NCI-H1417 (cell line): ENCODE measurements at regions not wholly inside any gene's neighbourhood (a gene's known extent, or its start where the extent isn't known, plus 50 kb on each side); places are given as distances from the start of the nearest gene placed in this dataset.
"Not testable (repeated sequence)": the region's sequence is repeated elsewhere in the genome, so short reads cannot be mapped to it uniquely, and the experiment has no call there.

Experiments
- DNase-seq, 3 experiments: peaks; one replicate each; lab custom pipeline; 2025; lab: John Stamatoyannopoulos, UW

DNA sequence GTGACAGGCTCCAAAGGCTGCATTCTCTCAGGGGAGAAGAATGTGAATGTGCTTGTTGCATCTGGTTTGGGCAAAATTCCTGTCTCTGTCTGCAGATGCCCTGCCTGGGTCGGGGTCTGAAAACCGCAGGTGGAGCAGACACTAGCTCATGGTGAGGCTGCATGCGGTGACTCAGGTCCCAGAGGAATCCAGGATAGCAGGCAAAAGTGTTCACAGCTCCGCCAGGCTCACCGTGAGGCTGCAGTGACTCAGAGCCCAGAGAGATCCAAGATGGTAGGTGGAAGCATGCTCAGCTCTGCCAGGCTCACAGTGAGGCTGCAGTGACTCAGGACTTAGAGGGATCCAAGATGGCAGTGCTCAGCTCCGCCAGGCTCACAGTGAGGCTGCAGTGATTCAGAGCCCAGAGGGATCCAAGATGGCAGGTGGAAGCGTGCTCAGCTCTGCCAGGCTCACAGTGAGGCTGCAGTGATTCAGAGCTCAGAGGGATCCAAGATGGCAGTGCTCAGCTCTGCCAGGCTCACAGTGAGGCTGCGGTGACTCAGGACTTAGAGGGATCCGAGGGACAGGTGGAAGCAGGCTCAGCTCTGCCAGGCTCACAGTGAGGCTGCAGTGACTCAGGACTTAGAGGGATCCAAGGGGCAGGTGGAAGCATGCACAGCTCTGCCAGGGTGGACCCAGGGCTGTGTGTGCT is 200.5 kb downstream of the ACKR3 start:
- no peak for DNase-seq

DNA sequence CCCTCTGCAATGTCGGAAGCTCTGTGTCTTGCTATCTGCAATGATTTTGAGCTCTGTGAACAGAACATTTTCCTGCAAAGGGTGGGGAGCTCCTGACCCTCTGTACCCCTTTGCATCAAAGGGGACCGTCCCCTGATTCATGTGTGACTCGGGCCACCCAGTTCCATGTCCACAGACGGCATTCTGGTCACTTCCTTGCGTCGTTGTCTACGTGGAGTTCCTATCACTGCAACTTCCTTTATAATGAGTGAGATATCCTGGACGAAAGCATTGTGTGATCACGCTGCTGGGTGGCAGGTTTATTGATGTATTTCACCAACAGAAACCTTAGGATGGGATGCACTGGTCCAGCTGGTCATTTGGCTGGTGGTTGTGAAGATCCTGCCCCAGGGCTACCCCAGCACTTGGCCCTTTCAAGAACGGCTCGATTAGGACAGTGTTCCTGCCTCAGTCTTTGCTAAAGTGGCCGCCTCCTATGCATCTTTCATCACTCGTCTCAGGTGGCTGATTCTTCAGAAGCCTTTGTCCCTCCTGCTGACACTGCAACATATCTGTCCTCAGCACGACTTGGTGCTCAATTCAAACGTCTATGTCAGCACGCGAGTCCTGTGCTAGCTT is 202.7 kb downstream of the ACKR3 start:
- DNase-seq = no peak

DNA sequence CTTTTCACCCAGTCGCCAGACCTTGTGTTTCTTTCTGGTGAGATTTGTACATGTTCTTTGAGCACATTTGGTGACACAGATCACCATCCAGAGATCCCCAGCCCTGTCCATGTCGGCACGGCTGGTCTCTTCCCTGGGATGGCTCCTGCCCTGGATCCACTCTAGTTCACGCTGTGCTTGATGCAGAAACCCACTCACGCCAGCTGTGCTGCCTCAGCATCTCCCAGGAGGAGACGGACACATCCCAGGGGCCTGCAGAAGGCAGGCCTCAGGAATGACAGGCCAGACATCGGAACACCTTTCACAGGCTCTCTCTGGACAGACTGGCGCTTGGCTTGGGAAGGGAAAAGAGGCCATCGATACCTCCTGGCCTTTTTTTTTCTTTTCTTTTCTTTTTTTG is 203.6 kb downstream of the ACKR3 start:
- no peak for DNase-seq

DNA sequence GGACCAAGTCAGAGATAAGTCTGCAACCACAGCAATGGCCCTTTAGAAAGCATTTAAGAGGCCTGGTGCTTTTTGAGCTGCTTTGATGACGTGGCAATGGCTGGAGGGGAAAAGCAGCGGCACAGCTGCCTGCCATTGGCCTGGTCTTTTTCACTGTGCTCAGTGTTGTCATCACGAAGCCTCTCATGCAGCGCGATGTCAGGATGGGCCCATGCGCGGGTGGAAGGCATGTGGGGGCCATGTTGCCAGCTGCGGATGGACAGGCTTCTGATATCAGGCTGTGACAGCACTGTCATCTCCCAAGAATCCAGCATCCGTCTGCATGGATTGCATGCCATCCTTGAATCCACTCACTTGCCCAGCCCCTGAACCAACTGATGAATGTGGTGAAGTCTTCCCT is 204.5 kb downstream of the ACKR3 start:
- DNase-seq = no peak

DNA sequence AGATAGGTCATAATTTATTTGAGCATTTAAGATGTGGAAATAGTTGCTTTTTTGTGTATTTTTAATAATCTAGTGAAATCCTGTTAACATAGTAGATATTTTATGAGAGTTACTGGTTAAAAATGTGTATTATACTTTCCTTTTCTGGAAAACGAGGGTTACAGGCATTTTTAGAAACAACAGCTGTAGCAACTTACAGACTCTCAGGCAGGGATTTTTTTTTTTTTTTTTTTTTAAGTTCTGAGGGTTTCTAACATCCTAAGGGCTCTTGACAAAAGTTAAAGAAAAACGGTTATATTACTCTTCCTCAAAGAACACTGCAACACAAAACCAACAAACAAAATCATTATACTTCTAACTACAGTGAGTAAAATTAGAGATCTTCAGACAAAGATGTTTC is 205.9 kb downstream of the ACKR3 start:
- DNase-seq = no peak

DNA sequence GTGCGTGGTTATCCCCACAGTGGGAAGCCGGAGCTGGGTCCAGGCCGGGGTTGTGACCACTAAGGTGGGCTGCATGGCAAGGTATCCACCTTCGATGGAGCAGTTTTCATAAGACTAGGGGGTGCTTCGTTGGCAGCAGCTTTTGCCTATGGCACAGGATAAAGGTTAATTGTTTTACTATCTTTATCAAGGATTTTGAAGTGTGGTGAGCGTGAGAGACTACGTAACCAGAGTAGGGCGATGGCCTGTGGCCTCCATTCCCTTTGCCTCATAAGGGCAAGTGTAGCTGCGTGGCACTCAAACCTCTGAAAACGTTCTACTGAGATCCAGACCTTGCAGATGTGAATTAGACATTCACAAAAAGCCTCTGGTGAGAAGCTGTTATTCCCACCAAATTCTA is 206.6 kb downstream of the ACKR3 start:
- no peak for DNase-seq

DNA sequence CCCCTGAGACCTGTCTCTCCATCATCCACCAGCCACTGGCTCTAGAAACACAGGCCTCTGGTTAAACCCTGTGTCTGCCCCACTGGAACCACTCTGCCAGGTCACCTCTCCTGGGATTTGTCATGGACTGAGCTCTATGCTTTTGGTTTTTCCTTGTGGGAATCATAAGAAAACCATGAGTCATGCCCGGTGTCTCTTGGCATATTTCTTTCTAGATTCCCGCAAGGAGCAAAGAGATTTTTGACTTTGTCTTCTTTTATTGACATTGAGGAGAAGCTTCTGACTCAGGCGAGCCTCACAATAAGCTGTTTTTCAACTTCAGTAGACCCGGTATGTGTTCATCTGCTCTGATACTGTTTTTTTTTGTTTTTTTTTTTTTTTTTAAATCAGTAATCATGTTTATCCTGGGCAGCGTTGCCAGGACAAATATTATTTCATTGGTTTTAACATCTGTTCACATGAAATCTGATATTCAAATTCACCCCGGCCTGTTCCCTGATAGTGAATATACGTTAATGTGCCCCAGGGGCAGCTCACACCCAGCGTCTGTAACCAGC is 207.1 kb downstream of the ACKR3 start:
- DNase-seq = no peak

DNA sequence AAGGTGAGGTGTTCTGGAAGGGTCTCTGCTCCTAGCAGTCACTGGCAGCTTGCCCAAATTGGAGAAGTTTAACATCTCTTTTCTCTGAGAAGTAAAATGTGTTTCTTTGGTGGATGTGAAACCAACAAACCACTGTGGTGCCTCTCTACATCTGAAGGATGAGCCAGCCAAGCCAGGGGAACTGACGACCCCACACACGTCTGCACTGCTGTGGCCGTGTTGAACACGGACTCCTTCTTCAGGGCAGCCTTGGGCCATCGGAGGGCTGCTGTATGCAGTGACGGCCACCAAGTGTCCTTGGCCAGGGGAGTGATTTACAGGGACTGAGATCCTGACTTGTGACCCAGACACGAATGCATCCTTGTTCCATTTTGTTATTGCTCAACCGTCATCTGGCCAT is 207.8 kb downstream of the ACKR3 start:
- no peak for DNase-seq

DNA sequence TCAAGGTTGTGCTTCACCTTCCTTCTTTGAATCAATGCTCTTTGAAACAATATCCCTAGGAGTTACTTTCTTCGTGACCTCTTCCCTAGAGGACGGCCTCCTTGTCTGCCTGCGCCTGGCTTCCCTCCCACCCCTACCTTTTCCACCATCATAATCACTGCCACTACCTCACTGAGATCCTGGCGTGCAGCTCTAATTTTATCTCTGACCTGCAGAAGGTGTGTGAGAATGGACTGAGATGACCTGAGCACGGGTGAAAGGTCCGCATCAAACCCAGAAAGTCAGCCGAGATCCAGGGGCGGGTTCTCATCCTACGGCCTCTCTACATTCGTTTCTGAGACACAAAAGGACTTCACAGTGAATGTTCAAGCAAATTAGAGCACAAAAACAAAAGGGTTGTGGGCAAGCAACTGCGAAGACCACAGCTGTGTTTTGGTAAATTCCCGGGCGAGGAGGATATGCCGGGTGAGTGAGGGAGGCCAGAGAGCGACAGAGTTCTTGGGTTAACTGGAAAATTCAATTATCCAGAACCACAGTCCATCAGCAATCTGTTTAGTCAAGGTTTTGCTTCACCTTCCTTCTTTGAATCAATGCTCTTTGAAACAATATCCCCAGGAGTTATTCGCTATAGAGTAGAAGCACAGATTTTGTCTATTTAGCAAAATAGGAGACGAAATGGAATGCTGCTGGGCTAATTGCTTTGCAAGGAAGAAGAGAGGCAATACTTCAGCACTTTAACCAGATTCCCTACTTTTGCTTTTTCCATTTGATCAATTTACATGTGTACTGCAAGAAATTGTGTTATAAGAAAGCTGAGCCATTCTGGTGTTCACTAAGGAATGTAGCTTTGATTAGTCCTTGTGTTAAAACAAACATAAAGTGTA is 212.6 kb downstream of the ACKR3 start:
- no peak for DNase-seq

DNA sequence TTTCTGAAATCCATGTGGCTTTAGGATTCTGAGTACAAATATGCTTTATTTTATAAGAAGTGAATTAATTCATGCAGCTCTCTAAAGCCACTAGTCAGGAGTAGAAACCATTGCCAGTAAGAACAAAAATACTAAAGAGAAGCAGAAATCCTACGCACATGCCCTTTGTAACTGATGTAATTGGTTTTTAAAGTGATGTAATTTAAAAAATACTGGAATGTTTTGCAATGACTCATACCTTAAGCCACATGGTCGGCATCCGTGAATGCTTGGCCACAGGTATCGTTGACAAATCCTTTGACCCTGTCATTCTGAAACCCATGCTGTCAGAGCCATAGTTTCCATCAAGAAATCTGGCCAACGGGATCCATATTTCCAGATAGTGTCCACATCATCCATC is 213.3 kb downstream of the ACKR3 start:
- no peak for DNase-seq

DNA sequence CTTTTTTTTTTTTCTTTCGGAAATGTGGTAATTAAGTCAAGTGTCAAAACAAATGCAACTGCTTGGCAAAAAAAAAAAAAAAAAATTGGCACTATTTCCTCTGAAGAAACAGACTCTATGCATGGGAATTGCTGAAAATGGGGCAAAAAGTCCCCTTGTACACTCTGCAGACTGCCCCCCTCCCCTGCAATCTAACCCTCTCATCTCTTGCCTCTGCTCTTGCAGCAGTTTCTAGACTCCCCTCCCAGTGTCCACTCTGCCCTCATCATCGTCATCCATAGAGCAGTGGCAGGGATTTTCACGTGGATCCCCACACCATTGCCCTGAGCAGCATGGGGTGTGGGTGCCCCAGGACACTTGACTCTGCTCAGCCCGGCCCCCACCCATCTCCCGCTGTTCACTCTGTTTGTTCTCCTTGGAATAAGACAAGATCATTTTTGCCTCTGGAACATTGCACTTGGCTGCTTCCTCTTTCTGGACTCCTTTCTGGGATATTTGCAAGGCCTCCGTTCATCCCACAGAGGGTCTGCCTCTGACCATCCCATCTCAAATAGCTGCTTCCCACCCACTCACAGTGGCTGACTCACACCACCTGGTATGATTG is 213.9 kb downstream of the ACKR3 start:
- no peak for DNase-seq

DNA sequence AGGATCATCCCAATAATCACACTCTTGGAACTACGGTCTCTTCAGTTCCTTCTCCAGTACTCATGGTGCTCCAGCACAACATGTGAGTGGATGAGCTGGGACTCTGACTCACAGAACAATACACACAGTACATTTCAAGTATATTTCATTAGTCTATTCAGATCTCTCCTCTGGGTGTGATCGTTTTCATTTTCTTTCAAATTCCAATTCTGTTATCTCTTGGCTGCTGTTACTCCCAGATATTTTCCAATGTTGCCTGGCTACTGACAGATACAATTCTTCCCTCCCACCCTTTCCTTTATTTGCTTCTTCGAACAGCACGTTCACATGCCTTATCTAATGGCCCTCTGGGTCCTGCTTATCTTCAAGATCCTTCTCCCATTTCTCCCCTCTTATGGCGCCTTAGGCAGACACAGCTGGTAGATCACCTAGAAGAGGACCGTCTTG is 216.0 kb downstream of the ACKR3 start:
- DNase-seq = no peak

DNA sequence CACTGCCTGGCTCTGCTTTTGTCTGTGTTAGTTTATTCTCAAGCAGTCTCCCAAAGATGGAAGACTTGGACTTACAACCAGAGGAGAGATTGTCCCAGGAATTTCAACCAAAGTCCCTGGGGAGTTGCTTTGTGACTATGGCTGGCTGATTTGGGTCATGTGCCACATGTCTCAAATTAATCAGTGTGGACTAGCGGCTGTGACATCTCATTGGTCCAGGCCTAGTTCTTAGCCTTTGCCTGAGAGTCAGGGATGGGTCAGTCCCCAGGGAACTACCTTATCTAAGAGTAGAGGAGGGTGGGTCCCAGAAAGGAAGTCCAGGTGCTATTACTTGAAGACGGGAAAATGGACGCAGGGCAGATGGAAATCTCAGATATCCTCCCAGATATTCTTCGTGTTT is 217.1 kb downstream of the ACKR3 start:
- no peak for DNase-seq

DNA sequence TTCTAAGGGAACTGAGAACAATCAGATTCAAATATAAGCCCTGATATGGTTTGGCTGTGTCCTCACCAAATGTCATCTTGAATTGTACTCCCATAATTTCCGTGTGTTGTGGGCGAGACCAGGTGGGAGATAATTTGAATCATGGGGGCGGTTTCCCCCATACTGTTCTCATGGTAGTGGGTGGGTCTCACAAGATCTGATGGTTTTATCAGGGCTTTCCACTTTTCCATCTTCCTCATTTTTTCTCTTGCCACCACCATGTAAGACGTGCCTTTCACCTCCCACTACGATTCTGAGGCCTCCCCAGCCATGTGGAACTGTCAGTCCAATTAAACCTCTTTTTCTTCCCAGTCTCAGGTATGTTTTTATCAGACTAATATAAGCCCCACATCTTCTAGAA is 217.8 kb downstream of the ACKR3 start:
- not testable (repeated sequence) for DNase-seq

DNA sequence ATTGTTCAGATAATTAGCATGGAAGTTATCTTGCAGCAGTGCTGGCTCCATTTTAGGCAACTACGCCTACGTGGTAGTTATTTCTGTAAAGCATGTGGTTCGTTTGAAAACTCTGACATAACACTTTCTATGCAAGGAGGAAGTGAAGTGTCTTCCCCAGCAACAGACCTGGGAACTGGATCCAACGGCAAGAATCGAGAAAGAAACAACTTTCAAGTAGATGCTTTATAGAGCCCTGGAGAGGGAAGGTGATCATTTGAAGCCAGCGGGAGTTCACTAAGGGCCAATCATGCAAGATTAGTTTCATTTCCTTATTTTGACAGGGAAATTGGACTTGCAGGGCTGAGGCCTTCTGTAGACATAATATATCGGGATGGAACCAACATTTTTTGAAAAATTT is 218.3 kb downstream of the ACKR3 start:
- DNase-seq = no peak

DNA sequence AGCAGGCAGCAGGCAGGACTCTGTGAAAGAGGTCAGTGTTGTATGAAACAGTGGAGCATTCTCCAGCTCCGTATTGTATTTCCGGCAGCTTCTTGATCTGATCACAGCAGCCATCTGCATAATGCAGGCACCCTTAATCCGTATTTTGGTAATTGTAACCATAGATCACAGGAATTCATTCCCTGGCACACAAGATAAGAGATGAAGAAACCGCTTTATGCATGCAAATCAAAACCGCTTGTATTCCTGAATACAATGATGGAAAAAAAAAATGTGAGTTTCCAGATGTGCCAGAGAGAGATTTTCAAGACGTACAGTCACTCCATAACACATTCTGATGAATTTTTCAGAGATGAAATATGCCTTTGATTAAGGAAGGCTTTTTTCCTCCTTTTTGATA is 221.3 kb downstream of the ACKR3 start:
- no peak for DNase-seq

DNA sequence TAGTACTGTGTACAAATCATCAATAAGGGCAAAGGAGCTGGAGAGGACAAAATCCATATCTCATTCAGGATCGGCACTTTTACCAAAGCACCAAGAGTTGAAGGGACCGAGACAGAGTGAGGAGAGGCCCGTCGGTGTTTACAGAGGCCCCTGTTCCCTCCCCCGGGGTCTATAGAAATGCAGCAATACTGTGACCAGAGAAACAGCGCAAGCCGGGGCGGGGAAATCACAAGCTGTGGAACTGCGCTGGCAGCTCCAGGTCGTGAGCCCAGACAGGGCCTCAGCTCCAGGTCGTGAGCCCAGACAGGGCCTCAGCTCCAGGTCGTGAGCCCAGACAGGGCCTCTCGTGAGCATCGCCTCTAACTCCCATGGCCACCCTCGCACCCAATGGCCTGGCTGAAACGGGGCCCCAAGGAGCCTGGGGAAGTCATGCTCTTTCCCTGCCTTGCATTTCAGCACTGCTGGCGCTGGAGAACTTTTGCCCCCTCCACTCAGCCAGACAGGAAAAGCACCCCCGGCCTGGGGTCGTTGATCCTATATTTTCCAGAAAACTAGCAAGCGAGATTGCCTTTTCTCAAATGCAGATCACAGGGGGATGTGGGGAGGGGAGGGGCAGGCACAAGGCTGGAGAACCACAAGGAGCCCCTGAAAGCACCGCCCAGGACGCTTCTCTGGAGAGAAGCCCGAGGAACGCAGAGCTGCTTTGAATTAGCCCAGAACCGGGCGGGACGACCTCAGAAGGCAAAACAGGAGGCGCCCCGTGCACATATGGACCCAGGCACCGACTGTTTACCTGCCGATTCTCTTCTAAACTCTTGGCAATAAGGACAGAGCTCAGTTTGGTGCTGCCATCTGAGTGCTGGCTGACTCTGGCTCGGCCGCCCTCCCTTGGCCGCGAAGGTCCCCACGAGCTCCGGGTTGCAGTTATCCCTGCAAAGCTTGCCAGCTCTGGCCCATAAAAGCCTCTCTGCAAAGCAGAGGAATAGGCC is 223.7 kb downstream of the ACKR3 start:
- DNase-seq = no peak

DNA sequence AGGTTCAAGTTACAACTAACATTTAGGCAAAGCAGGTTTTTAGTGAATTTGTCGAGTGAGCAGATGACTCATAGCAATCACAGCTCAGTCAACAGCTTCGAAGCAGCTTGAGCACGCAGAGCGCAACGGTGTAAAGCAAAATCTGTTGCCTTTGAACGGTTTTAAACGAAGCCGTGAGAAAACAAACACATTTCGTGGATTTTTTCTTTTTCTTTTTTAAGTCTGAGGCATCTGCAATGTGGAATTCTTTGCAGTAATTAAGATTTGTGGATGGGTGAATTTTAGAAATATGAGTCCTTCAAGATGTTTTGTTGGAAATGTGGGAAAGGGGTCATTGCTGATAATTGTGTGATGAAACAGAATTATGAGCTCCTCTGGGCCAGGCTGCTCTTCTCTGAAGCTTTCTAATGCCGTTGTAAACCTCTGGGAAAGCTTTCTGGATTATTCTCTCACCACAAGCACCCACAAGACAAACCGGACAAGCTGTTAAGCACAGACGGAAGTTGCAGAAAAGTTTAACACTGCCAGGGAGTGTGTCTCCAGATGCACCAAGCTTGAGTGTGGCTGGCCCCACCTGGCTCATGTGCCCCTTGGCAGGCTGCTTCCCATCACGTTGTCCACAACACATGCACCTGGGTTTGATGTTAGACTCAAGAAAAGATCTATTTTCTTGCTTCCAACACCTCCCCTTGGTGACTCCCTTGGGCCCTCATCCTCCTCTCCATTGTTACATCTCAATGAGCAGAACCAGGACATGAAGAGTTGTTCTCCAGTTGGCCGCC is 224.7 kb downstream of the ACKR3 start:
- DNase-seq = no peak

DNA sequence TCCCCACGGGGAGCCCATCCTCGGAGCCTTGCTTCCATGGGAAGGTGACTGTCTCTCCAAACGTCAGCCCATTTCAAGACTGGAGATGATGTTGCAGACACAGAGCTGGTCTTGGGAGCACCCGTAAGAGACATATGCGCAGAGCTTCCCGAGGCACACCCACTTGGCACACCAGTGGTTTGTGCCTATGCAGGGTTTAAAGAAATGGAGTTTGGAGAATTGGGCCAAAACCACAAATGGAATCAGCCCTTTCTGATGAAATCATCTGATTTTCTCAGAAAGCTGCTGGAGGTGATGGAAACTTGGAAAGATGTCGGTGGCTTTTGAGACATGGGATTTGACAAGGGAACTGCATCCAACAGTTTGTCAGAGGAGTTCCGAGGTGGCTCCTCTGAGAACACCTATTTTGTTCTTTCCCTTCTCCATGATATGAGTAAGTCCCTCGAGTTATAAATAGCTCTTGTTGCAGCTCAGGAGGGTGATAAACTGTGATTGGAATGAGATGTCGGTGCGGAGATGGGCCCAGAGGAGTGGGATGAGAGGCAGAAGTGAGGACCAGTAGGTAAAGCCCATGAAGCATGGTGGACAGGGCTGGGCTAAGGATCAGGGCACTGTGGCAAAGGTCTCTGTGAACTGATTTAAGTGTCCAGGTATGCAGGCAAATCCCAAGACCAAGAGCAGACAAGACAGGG is 225.7 kb downstream of the ACKR3 start:
- no peak for DNase-seq

DNA sequence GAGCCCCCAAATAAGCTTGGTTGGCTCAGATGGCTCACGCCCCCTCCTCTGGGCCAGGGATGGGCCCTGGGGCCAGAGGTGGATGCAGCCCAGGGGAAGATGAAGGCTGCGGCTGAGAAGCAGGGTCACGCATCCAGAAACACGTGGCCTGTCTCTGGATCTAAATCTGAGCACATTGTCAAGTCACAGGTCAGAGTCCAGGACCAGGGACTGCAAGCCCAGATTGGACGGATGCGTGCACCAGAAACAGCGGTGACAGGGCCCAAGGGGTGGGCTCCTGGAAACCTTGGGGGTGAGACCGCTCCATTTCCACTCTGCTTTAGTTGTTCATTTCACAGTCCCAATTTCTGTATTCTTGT is 226.2 kb downstream of the ACKR3 start:
- no peak for DNase-seq
